ENCODE measurements at regions not wholly inside any gene's neighbourhood (a gene's known extent, or its start where the extent isn't known, plus 50 kb on each side); places are given as distances from the start of the nearest gene placed in this dataset.

- Histone ChIP-seq H3K27ac (no peak overlapping the region), H2AFZ (no peak overlapping the region), H3K9me3 (ENCODE audit: insufficient read depth, low read depth) (no peaks in the 10 kb centered on the region), H3K27me3 (ENCODE audit: insufficient read depth, low read depth) (no peaks in the 10 kb centered on the region), H4K20me1 (ENCODE audit: insufficient read depth) (no peaks in the 10 kb centered on the region), H3K4me1 (replicated peaks; ENCODE audit: insufficient read depth) (peaks cover 14% of the 10 kb centered on the region; the same call in 1 of the 2 replicates), H3K36me3 (ENCODE audit: low read depth) (no peaks in the 10 kb centered on the region), H3K9me2 (ENCODE audit: insufficient read depth) (no peaks in the 10 kb centered on the region), H3K79me2 (ENCODE audit: low read depth) (no peaks in the 10 kb centered on the region), H3F3A (ENCODE audit: insufficient read depth, low read depth) (no peaks in the 10 kb centered on the region), H3K4me2 (no peak overlapping the region), H3K4me3 (no peak overlapping the region)
- CTCF ChIA-PET: no interaction called here
- POLR2A ChIA-PET (ENCODE audit: unreplicated experiment): no interaction called here
- intact Hi-C loops (cut with micrococcal nuclease; ENCODE audit: unreplicated experiment): loop anchor here (2.0 to 10.0 kb wide), 3 partner anchors 63 to 1190 kb away; no protein-coding TSS in a partner anchor
- DNase-seq: no peak
- BruUV-seq (replicated peaks): no TSS peak
- TF ChIP-seq CTCF (conservative IDR thresholded peaks at IDR 0.05) (no peak), EZH2 (IDR thresholded peaks at IDR 0.05; ENCODE audit: low read depth) (no peak)
These were observed 116.2 kb downstream of the C17orf67 start for GRCh38 chr17:56717471-56717870.

GRCh38 chr17:56718515-56718914 is 115.2 kb downstream of the C17orf67 start:
- Histone ChIP-seq H3K36me3 (ENCODE audit: low read depth) (no peaks in the 10 kb centered on the region), H4K20me1 (ENCODE audit: insufficient read depth) (no peaks in the 10 kb centered on the region), H3K27me3 (ENCODE audit: insufficient read depth, low read depth) (no peaks in the 10 kb centered on the region), H3K4me2 (no peak overlapping the region), H3K4me1 (replicated peaks; ENCODE audit: insufficient read depth) (peaks cover 14% of the 10 kb centered on the region; the same call in 1 of the 2 replicates), H3K27ac (no peak overlapping the region), H3F3A (ENCODE audit: insufficient read depth, low read depth) (no peaks in the 10 kb centered on the region), H2AFZ (no peak overlapping the region), H3K9me3 (ENCODE audit: insufficient read depth, low read depth) (no peaks in the 10 kb centered on the region), H3K4me3 (no peak overlapping the region), H3K9me2 (ENCODE audit: insufficient read depth) (no peaks in the 10 kb centered on the region), H3K79me2 (ENCODE audit: low read depth) (no peaks in the 10 kb centered on the region)
- no peak for TF ChIP-seq CTCF (conservative IDR thresholded peaks at IDR 0.05)
- no peak for TF ChIP-seq EZH2 (IDR thresholded peaks at IDR 0.05; ENCODE audit: low read depth)
- BruUV-seq (replicated peaks): no TSS peak
- ChIA-PET CTCF (no interaction called here), POLR2A (ENCODE audit: unreplicated experiment) (no interaction called here)
- intact Hi-C loops (cut with micrococcal nuclease; ENCODE audit: unreplicated experiment): loop anchor here (5.0 to 10.0 kb wide), 2 partner anchors 594 to 1191 kb away; no protein-coding TSS in a partner anchor
- no peak for DNase-seq

GRCh38 chr17:56723421-56723820 is 110.3 kb downstream of the C17orf67 start:
- no peak for DNase-seq

More at GRCh38 chr17:56723421-56723820, 110.3 kb downstream of the C17orf67 start:
- ChIA-PET CTCF (interaction anchor here (1.2 kb wide), 1 partner anchor 224 kb away, joined by 3 read pairs; no protein-coding TSS in a partner anchor), POLR2A (ENCODE audit: unreplicated experiment) (no interaction called here)
- intact Hi-C loops (cut with micrococcal nuclease; ENCODE audit: unreplicated experiment): loop anchor here (10.0 kb wide), 1 partner anchor 221 kb away; no protein-coding TSS in a partner anchor
- TF ChIP-seq CTCF (conservative IDR thresholded peaks at IDR 0.05) (no peak), EZH2 (IDR thresholded peaks at IDR 0.05; ENCODE audit: low read depth) (no peak)
- no peaks in the 10 kb centered on the region for H3K36me3 ChIP-seq (ENCODE audit: low read depth)
- no peaks in the 10 kb centered on the region for H3K4me1 ChIP-seq (replicated peaks; ENCODE audit: insufficient read depth)
- no peaks in the 10 kb centered on the region for H3K9me3 ChIP-seq (ENCODE audit: insufficient read depth, low read depth)
- H3K4me2 ChIP-seq: no peak overlapping the region
- H3K79me2 ChIP-seq (ENCODE audit: low read depth): no peaks in the 10 kb centered on the region
- no peak overlapping the region for H3K4me3 ChIP-seq
- no peak overlapping the region for H2AFZ ChIP-seq
- H3K27ac ChIP-seq: no peak overlapping the region
- H3K27me3 ChIP-seq (ENCODE audit: insufficient read depth, low read depth): peaks cover 5% of the 10 kb centered on the region
- BruUV-seq (replicated peaks): no TSS peak
- no peaks in the 10 kb centered on the region for H4K20me1 ChIP-seq (ENCODE audit: insufficient read depth)
- no peaks in the 10 kb centered on the region for H3F3A ChIP-seq (ENCODE audit: insufficient read depth, low read depth)
- H3K9me2 ChIP-seq (ENCODE audit: insufficient read depth): no peaks in the 10 kb centered on the region
